ENCODE measurements at regions not wholly inside any gene's neighbourhood (a gene's known extent, or its start where the extent isn't known, plus 50 kb on each side); places are given as distances from the start of the nearest gene placed in this dataset.

DNA sequence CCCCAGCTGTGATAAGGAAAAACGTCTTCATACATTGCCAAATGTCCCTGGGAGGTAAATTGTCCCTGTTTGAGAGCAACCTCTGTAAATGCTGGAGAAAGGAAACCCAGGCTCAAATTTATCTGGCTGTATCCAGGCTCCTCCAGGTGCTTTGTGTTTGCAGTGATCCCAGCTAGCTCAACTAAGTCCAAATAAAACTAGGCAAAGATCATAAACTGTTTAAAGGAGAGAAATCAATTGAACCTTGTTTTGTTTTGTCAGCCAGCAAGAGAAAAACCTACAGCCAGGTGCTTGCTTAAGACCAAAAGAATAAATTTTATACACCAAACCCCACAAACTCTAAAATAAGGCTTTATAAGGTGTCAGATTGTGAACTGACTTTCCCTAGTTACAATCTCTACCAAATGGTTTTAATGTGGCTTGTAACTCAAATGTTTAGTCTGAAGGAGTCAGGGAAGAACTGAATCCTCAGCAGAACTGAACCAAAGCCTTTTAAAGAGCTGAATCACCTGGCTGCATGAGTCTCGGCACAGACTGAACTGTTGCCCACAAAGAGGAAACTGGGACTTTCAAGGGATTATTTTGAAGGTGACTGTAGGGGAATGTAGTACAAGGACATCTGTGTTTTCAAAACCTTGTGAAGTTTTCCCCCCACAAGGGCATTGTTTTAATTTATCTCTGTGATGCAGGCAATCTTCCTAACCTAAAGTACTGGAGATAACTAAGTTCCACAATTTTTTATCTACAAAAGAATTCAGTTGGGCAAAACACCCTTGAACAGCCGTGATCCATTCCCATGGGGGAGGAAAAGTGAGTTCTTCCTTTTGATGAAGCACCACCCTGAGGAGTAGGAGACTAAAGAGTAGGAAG is 201.7 kb upstream of the TARS1 start:
- DNase-seq (ENCODE audit: low spot score) (no peak), FAIRE-seq (no peak)

DNA sequence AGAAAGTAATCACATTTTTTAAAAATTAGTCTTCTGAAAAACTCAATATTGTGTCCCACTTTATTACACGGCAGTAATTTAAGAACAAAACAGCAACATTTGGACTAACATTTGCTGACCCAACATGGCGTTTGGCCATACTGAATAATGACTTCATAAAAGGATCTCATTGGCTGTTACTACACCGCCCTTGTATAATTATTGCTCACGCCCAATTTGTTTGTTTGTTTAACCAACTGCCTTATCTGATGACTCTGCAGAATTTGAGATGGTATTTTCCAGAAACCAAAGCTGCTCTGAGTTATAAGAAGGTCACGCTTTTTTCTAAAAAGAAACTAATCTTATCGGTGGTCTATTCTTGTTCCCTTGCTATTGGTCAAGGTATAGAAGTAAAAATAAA is 200.2 kb upstream of the TARS1 start:
- FAIRE-seq (no peak), DNase-seq (ENCODE audit: low spot score) (no peak)

DNA sequence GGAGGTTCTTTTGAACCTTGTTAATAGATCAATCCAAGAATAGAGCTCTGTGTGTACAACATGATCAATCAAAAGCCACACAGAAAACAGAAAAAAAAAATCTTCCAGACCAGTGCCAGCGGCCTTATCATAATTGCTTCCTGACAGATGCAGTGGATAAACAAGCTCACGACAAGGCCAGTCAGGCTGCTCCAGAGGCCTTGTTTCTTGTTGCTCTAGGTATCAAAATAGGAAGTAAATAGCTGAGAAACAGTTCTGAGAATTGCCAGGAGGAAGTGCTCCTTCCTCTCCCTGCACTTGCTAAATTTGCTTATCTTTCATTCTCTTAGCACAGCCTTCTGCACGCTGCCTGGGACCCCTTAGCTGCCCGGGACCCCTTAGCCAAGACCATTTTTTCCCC is 199.0 kb upstream of the TARS1 start:
- FAIRE-seq (no peak), DNase-seq (ENCODE audit: low spot score) (no peak)

DNA sequence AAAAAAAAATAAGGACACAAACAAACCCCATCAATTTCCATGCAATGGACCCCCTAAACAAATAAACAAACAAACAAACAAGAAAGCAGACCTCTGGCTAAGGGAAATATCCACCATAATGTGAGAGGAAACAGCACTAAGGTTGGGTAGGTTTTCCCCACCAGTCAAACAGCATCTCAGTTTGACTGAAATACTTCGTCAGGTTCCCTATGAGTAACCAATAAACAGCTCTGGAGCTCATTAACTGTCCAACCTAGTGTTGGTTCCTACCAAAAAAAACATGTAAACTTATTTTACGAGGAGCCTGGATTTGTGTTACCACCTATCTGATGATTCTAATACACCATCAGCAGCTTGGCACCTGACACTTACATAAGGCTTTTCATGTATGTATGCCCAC is 198.5 kb upstream of the TARS1 start:
- no peak for FAIRE-seq
- no peak for DNase-seq (ENCODE audit: low spot score)

DNA sequence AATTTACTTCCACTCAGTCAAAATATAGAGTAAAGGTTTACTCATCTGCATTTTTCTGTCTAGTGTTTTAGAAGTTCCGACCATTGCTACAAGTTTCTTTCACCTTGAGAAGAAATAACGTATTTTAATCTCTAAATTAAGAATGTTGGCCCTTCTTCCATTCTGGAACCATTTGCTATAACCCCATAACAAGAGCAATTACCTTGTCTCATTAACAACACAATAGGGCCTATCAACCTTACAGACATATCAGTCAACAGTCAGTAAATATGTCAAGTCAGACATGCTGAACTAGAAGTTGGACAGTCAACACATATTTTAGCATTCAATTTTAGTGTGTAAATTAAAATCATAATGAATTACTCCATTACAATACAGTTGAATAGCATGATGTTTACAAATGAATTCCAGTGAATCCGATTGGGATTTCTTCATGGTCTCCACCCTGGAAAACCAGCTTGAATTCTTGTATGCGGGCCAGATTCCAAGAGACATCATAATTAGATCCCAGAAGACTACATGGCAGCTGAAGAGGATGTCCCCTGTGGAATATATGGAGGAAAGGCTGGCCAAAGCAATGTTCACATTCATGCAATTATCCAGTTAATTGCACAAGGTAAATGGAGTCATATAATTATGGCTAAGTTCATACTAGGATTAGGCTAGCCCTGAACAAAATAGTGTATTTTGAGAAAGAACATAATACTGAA is 196.2 kb upstream of the TARS1 start:
- DNase-seq (ENCODE audit: low spot score) (no peak), FAIRE-seq (no peak)

DNA sequence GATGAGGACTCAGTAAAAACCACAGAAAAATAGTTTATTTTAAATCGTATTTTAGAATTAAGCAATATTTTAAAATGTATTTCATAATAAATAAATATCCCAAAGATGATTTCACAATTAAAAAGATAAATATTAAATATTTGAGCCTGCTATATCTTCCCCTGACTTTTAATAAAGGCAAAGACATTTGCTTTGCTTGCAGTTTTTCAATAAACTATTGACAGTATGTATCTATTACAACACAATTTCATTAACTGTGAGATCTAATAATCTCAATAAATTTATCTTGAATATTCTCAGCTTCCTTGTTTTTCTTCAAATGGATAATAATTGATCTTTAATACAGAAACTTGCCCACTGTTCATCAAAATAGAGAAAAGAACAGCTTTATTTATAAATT is 186.2 kb upstream of the TARS1 start:
- FAIRE-seq, result no peak
- DNase-seq (ENCODE audit: low spot score), result no peak

DNA sequence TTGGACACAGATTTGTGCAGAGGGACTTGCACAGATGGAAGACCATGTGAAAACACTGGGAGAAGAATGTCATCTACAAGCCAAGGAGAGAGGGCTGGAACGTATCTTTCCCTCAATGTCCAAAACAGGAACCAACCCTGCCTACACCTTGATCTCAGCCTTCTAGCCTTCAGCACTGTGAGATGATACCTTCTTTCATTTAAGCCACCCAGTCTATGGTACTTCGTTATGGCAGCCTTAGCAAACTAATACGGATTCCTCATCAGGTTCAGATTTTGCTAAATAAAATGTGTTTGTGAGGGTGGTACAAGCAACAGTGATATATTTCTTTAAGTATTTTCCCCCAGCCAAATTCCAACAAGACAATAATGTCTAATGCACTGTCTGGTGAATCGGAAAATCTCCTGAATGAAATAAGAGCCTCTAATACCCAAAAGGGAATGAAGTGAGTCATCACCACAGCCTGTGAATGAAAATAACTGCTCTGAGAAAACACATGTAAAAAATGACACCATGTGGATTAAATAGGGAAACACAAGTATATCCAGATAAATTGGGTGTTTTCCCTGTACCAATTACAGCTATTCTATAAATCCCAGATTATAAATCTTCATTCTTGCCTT is 182.8 kb upstream of the TARS1 start:
- DNase-seq (ENCODE audit: low spot score) (peak; percentile 70), FAIRE-seq (peak; percentile 5)

DNA sequence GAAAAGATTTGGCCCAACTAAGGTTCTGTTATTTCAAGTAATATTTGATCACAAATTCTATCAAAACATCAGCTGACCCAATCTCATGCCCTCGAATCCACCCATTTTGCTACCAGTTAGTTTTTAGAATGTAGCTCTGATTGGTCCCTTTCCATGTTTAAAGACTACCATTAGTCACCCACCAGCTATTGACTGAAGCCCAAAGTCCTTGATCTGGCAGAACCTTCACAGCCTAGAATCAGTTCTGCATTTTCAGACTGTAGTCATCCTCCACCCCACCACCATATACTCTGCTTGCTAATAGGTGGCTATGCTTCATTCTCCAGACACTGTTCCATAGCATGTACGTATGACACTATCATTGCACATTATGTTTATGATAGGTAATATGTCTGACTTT is 182.2 kb upstream of the TARS1 start:
- FAIRE-seq (peak; percentile 94), DNase-seq (ENCODE audit: low spot score) (no peak)

DNA sequence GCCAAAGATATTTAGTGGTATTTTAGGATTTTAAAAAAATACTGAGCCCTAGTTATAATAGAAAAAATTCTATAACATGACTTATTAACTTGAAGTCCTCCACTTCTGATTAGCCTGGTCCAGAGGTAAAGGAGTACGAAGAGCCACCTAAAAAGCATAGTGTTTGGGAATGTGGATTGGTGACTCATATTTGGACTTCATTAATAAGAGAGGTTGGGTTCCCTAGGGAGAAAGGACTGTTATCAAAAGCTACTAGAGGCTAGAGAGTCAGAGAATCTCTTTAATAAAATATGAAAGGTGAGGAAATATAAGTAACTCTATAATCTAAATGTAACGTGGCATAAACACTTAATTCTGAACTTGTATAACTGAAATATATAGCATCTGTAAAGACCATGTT is 180.7 kb upstream of the TARS1 start:
- FAIRE-seq (no peak), DNase-seq (ENCODE audit: low spot score) (peak; percentile 12)

DNA sequence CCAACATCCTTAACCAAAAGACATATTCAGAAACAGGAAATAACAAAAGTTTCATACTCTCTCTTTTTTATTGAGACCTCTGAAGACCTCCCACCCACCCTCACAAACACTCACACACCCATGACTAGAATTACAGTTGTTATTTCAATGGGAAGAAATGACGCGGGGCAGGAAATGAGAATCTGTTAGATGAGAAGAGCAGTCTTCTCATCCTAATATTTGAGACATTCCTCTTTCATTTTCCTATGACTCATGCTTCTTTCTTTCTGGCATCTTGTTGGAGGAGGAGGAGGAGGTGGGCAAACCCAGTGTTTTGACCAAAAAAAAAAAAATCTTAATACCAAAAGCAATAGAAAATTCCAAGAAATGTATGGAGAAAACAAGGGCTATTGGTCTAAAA is 179.5 kb upstream of the TARS1 start:
- FAIRE-seq (no peak), DNase-seq (ENCODE audit: low spot score) (peak; percentile 49)

DNA sequence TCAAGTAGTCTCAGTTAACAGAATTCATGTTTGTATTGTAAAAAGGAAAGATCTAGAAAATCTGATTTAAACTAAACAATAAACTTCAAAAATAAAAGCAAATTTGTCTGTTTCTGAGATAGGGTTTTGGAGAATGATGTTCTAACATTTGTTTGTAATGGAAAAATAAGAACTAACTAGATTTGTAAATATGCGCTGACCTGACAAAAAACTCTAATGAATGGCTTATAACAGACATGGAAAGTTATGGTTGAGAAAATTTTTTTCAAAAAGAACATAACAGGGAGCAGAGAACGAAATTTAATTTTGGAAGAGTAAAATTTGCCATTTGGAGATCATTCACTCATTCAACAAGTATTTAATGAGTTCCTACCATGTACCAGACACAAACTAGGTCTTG is 179.0 kb upstream of the TARS1 start:
- no peak for DNase-seq (ENCODE audit: low spot score)
- no peak for FAIRE-seq

DNA sequence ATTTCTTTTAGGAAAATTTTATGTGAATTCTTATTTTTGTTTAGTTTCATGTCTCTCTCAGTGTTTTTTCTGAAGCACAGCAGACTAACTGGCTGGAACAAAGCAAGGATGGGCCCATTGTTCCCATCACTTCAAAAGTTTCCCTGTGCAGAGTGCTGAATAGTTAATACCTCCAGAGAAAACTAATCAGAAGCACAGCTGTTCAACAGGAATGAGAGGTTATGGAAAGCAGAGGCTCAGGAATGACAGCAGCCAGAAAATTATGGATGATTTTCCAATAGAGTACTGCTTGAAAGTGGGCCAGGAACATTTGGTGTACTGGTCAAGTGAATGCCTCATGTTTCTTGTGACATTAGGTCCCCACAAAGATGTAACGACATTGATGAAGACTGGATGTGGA is 173.0 kb upstream of the TARS1 start:
- peak; percentile 63 for FAIRE-seq
- no peak for DNase-seq (ENCODE audit: low spot score)

DNA sequence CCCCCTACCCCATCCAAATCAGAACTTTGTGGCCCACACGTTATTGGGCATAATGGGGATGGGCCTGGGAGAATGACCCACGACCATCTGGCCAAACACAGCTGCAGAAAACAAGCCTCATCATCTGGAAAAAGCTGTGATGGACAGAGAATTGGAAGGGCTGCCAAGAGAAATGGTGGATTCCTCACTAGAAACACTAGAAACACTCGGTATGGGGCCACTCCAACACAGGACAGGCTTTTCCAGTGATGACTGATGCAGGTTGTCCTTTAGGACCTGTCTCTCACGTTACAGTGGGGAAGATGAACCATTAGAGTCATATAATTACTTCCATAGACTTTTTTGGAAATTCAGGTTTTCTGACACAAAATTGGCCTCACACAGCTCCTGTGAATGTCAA is 172.4 kb upstream of the TARS1 start:
- FAIRE-seq (no peak), DNase-seq (ENCODE audit: low spot score) (no peak)

DNA sequence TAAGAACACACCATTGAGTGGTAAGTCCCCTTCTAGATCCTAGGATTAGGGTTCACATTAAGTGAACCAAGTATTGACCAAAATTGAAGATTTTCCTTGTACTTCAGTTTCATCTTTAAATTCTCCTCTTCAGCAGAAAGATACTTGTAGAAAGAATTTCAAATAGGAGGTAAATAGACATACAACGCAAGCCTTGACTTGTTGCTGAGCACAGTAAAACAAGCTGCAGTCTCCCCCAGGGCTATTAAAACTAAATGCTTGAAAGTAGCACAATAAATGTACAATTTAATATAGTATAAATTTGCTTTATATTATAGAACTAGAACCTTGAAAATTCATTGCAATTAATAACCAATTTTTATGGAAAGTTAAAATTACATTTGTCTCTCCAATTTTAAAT is 170.1 kb upstream of the TARS1 start:
- no peak for DNase-seq (ENCODE audit: low spot score)
- FAIRE-seq, result no peak

DNA sequence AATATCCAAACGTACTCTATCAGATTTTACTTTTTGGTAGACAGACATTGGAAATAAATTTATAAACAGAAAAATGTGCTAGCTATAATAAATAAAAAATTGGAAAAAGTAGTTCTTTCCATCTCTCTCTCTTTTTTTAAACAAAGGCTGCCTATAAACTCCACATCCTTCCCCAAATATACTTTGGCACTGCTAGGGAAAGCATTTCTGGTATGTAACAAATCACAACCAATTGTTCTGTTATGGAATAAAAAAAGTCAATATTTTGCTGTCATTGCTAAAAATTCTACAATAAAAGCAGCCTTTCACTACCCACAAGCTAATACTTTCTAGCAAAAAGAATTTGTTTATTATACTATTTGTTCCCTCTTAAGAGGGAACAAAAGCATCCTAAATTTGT is 169.2 kb upstream of the TARS1 start:
- no peak for FAIRE-seq
- no peak for DNase-seq (ENCODE audit: low spot score)

DNA sequence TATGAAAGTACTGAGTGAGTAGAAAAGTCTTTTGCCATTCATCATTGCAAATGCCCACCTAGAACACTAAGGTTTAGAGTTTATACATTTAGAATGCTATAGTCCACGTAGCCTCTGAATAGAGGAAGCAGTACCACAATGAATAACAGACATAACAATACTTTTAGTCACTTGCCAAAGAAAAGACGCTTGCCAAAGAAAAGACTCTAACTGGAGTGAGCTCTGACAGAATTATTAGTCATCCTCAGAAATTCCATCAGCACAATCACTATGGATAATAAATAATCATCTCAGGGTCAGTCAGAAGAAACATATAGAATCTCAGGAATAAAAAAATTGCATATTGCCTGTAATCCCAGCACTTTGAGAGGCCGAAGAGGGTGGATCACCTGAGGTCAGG is 168.5 kb upstream of the TARS1 start:
- no peak for FAIRE-seq
- DNase-seq (ENCODE audit: low spot score), result peak; percentile 74

DNA sequence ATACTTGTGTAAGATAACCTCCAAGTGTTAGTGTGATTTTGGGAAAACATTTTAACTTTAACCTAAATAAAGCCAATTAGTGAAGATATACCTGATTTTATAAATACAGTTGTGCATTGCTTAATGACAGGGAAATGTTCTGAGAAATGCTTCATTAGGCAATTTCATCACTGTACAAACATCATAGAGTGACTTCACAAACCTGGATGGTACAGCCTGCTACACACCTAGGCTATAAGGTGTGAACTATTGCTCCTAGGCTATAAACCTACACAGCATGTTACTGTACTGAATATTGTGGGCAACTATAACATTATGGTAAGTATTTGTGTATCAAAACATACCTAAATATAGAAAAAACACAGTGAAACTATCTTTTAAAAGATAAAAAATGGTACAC is 166.8 kb upstream of the TARS1 start:
- DNase-seq (ENCODE audit: low spot score) (no peak), FAIRE-seq (peak; percentile 65)

DNA sequence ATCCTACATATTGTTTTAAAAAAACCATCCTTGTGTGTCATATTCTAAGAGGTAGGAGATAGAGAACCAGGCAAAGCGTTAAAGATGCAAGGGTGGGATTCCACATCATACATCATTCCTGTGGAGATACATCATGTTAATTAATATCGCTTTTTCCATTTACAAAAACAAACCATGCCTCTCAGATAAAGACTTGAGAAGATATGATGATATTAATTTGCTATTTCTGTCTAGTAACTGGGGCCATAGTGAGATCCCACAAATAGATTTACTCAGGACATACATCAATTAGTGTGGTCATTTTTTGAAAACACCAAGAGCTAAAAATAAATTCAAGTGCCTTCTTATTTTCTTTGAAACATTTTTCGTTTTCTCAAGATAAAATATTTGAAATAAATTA is 165.4 kb upstream of the TARS1 start:
- DNase-seq (ENCODE audit: low spot score) (no peak), FAIRE-seq (no peak)

DNA sequence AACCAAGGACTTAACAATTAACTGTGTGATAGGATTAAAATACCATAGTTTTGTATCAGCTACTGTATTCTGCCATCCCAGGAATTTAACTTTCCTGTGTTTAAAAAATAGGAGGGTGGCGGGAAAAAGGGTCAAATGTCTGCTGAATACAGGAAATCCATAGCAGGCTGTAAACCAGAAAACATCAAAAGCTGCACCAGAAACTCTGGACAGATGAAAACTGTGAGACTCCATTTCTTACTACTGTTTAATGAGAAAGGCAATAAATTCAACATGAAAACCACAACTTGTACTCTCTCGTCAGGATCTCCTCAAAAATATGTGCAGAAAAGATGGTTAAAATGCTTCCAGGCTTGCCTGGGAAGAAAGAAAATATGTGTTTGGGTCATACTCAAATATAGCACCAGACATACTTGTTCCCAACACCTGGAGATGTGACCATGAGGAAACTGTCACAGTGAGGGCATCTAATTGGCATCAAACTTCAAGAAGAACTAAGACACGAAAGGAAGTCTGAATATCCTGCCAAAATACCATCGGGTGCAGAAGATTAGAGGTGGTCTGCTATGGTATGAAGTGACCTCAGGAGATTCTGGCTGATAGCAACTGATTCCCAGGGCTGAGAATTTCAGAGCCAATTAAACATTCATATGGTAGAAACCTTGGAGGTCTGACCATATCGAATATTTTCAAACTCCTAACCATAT is 164.7 kb upstream of the TARS1 start:
- DNase-seq (ENCODE audit: low spot score) (no peak), FAIRE-seq (no peak)

DNA sequence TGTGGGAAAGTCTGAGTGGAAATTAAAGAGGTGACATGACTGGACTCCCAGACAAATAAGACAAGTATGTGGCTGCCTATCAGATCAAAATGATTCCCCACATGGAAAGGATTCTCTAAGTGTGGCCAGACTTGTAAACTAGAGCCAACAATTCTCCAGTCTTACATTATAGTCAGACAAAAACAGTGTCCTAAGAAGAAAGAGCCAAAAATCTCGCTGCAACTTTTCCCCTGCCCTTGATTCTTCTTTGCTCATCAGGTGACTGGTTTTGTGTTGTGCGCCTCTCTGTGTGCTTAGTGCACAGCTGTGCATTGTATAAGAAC is 164.2 kb upstream of the TARS1 start:
- DNase-seq (ENCODE audit: low spot score) (no peak), FAIRE-seq (no peak)

DNA sequence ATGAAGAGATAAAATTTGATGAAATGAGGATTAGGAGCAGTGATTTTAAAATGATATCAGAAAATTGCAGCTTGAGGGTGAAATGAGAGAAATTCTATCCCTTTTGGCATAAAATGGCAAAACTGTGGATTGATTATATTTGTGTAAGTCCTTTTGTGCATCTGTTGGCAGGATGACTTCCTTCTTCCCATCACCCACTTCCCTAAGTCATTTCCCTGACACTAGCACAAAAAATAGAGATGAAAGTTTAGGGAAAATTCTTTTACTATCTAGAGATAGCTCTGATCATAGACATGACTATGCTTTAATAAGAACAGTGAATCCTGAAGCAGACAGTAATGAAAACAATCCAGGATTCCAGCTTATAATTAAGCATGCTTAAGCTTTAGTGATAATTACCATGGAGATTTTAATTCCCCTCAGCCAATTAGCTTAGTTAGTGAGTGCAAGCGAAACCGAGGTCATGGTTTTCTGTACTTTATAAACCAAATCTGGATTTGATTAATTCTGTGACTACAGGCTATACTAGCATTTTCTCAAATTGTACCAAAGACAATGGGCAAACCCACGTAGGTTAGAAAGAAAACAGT is 163.6 kb upstream of the TARS1 start:
- DNase-seq (ENCODE audit: low spot score) (no peak), FAIRE-seq (no peak)

DNA sequence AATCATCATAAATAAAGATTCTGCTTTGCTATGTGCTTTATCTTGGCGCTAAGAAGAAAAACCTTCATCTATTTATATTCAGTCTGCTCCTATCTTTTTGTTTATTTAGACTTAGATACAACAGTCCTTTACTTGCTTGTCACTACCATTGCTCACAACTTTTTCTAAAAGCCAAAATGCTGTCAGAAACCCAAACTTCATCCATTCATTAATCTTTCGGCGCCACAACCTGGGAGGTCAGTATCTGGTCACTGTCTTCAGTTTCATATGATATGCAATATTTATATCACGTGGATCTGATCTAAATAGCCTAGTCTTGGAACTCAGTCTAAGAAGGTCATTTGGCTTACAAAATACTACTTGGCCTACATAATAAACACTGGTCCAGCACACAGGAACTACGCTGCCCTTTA is 159.3 kb upstream of the TARS1 start:
- peak; percentile 46 for FAIRE-seq
- DNase-seq (ENCODE audit: low spot score), result no peak

All from urothelium cell line (cell line).